HepG2 (cell line): ENCODE measurements at regions not wholly inside any gene's neighbourhood (a gene's known extent, or its start where the extent isn't known, plus 50 kb on each side); places are given as distances from the start of the nearest gene placed in this dataset.

Source experiments
- ATAC-seq: fragments of 200-7000 bp; cut with Tn5 transposase; 3 replicates; pipeline ENCODE4 v1.9.1; 2020; ENCODE audit warnings: mild to moderate bottlenecking, moderate library complexity
- BruUV-seq: library from RNA; stranded (reverse); fragments of 400-500 nt; replicated peaks from 2 replicates; lab custom pipeline; 2021; lab: Mats Ljungman, UMichigan
- CTCF ChIA-PET: fragments of 300-600 bp; formaldehyde crosslinking; extraction: SDS; loops from one replicate; lab custom pipeline; 2021; ENCODE audit warnings: low total read pairs, inconsistent platforms, low intra/inter-chr PET ratio; lab: Yijun Ruan, JAX
- POLR2A ChIA-PET: fragments of 350-600 bp; sonication (Branson Sonifier 250); formaldehyde crosslinking; loops from one replicate; lab custom pipeline; 2020; ENCODE audit warnings: antibody characterized with exemption, inconsistent platforms; lab: Yijun Ruan, JAX
- DNase-seq: peaks from one replicate; pipeline ENCODE4 v3.0.0-alpha.2; 2015; ENCODE audit warnings: low spot score
- FAIRE-seq: peaks from 3 replicates; lab custom pipeline; 2011; peaks lifted over from hg19 to GRCh38; lab: Jason Lieb, UNC
- H2AFZ ChIP-seq: one replicate; pipeline ENCODE4 v1.6.1; 2011; ENCODE audit warnings: low read length, inconsistent platforms
- H3K27ac ChIP-seq: fragments of 300-600 bp; 3 replicates; pipeline ENCODE4 v1.8.0; 2011; ENCODE audit warnings: mixed run types, mild to moderate bottlenecking, mixed read lengths, low read length, inconsistent platforms; ENCODE audit not compliant: insufficient read depth; ENCODE audit errors: extremely low read length
- H3K27me3 ChIP-seq, 2 experiments: fragments of 200-600 bp in 1 of 2; 2 replicates in 1 of 2; 3 replicates in 1 of 2; pipeline versions ENCODE4 v1.6.0 to v1.8.0; 2011; ENCODE audit warnings: low read length in 2 of 2, mild to moderate bottlenecking in 2 of 2, moderate library complexity in 2 of 2, inconsistent platforms in 1 of 2; ENCODE audit not compliant: insufficient read depth in 2 of 2, control insufficient read depth in 1 of 2
- H3K36me3 ChIP-seq, 2 experiments: fragments of 200-600 bp in 1 of 2; replicated peaks in 1 of 2; 2 replicates in 1 of 2; 3 replicates in 1 of 2; pipeline versions ENCODE4 v1.5.1 to v1.8.0; 2011; ENCODE audit warnings: low read length in 2 of 2, inconsistent platforms in 1 of 2; ENCODE audit not compliant: insufficient read depth in 2 of 2, control insufficient read depth in 1 of 2
- H3K4me1 ChIP-seq: 2 replicates; pipeline ENCODE4 v1.5.1; 2012; ENCODE audit warnings: low read length, inconsistent platforms; ENCODE audit not compliant: insufficient read depth
- H3K4me2 ChIP-seq: 2 replicates; pipeline ENCODE4 v1.6.0; 2011; ENCODE audit warnings: low read depth, low read length, inconsistent platforms
- H3K4me3 ChIP-seq, 3 experiments: fragments of 200-600 bp in 1 of 3; sonication (generic), shearing (Covaris generic) in 1 of 3; replicated peaks in 1 of 3; 2 replicates each; pipeline ENCODE4 v1.5.1; 2011 to 2016; ENCODE audit warnings: low read length in 3 of 3, inconsistent platforms in 2 of 3, low read depth in 2 of 3, mild to moderate bottlenecking in 2 of 3, control low read depth in 1 of 3, mixed read lengths in 1 of 3; ENCODE audit not compliant: insufficient read depth in 1 of 3
- H3K79me2 ChIP-seq: one replicate; pipeline ENCODE4 v1.6.1; 2011; ENCODE audit warnings: low read length, inconsistent platforms; ENCODE audit not compliant: insufficient read depth
- H3K9ac ChIP-seq: 2 replicates; pipeline ENCODE4 v1.6.0; 2011; ENCODE audit warnings: mild to moderate bottlenecking, low read depth, low read length, inconsistent platforms; ENCODE audit not compliant: insufficient read depth
- H3K9me3 ChIP-seq: 2 replicates; pipeline ENCODE4 v1.5.1; 2012; ENCODE audit warnings: mild to moderate bottlenecking, low read length
- H4K20me1 ChIP-seq: 2 replicates; pipeline ENCODE4 v1.6.0; 2011; ENCODE audit warnings: inconsistent platforms, mild to moderate bottlenecking, low read length, moderate library complexity; ENCODE audit not compliant: insufficient read depth
- CHD4 ChIP-seq: fragments of 200-600 bp; sonication (generic); IDR thresholded peaks from 2 replicates; pipeline ENCODE4 v1.7.0; 2017; ENCODE audit warnings: mild to moderate bottlenecking, low read length, borderline replicate concordance
- CREM ChIP-seq, 2 experiments: sonication (generic) in 1 of 2; formaldehyde crosslinking in 1 of 2; IDR thresholded peaks; 2 replicates each; pipeline versions ENCODE4 v1.4.0 to v1.6.1; 2016 to 2020; ENCODE audit warnings: antibody characterized with exemption in 1 of 2, mild to moderate bottlenecking in 1 of 2, missing genetic modification reagents in 1 of 2
- FOXJ3 ChIP-seq: sonication (generic); formaldehyde crosslinking; IDR thresholded peaks from 2 replicates; pipeline ENCODE4 v1.4.0; 2020; ENCODE audit warnings: missing genetic modification reagents, mild to moderate bottlenecking, borderline replicate concordance
- MEIS1 ChIP-seq: sonication (generic); formaldehyde crosslinking; IDR thresholded peaks from 2 replicates; pipeline ENCODE4 v1.9.0; 2021; ENCODE audit warnings: mild to moderate bottlenecking, missing genetic modification reagents, moderate library complexity, borderline replicate concordance
- NFATC3 ChIP-seq: sonication (generic); formaldehyde crosslinking; IDR thresholded peaks from 2 replicates; pipeline ENCODE4 v1.5.1; 2020; ENCODE audit warnings: mild to moderate bottlenecking, missing genetic modification reagents
- RARG ChIP-seq: sonication (generic); formaldehyde crosslinking; IDR thresholded peaks from 2 replicates; pipeline ENCODE4 v1.4.0; 2020; ENCODE audit warnings: low read depth, mild to moderate bottlenecking, missing genetic modification reagents
- RORA ChIP-seq: sonication (generic); formaldehyde crosslinking; IDR thresholded peaks from 2 replicates; pipeline ENCODE4 v1.5.0; 2020; ENCODE audit warnings: mild to moderate bottlenecking, missing genetic modification reagents, moderate library complexity
- SETDB1 ChIP-seq: sonication (generic); formaldehyde crosslinking; IDR thresholded peaks from 2 replicates; pipeline ENCODE4 v1.5.1; 2020; ENCODE audit warnings: missing genetic modification reagents, mild to moderate bottlenecking, borderline replicate concordance
- TIGD3 ChIP-seq: sonication (generic); formaldehyde crosslinking; IDR thresholded peaks from 2 replicates; pipeline ENCODE4 v1.5.1; 2020; ENCODE audit warnings: mild to moderate bottlenecking, missing genetic modification reagents, borderline replicate concordance
- XRCC5 ChIP-seq: fragments of 200-400 bp; formaldehyde crosslinking; optimal IDR thresholded peaks from 2 replicates; pipeline ENCODE3; 2017; ENCODE audit warnings: mild to moderate bottlenecking, low read length
- ZBTB37 ChIP-seq: sonication (generic); formaldehyde crosslinking; IDR thresholded peaks from 2 replicates; pipeline ENCODE4 v1.4.0; 2020; ENCODE audit warnings: mild to moderate bottlenecking, missing genetic modification reagents
- ZNF331 ChIP-seq: sonication (generic); formaldehyde crosslinking; IDR thresholded peaks from 2 replicates; pipeline ENCODE4 v1.4.0; 2020; ENCODE audit warnings: missing genetic modification reagents
- ZNF44 ChIP-seq: sonication (generic); formaldehyde crosslinking; IDR thresholded peaks from 2 replicates; pipeline ENCODE4 v1.5.1; 2020; ENCODE audit warnings: mild to moderate bottlenecking, missing genetic modification reagents
- ZNF7 ChIP-seq: IDR thresholded peaks from 2 replicates; pipeline ENCODE4 v1.6.1; 2016; ENCODE audit warnings: missing biosample characterization, missing genetic modification reagents
- WGBS: methylation state at CpG from one replicate; pipeline ENCODE4 v1.1.6; 2017; ENCODE audit warnings: low lambda C conversion rate; 5-methylcytosine and 5-hydroxymethylcytosine counted together
- in situ Hi-C: cut with HindIII; loops from 2 replicates; pipeline ENCODE4 v1.10.0; 2017; ENCODE audit warnings: low pct_unique_long_range_greater_than_20kb; ENCODE audit not compliant: extremely low pct_ligation_motif_present
- intact Hi-C: fragments of 100-400 bp; cut with micrococcal nuclease; formaldehyde crosslinking; loops from one replicate; pipeline ENCODE4 v1.10.0; 2022; ENCODE audit not compliant: unreplicated experiment

- H3K27me3 ChIP-seq, result no peaks in the 10 kb centered on the region; a peak in 1 of 5 replicates
- H3K4me2 ChIP-seq, result no peak overlapping the region
- H3K9ac ChIP-seq, result no peak overlapping the region
- BruUV-seq, result no TSS peak
- H3K36me3 ChIP-seq, result no peaks in the 10 kb centered on the region
- TF ChIP-seq XRCC5 (no peak), CREM (IDR thresholded peaks at IDR 0.05) (no peak), CREM (CRISPR knock-in tag; IDR thresholded peaks at IDR 0.05) (no peak), RORA (CRISPR knock-in tag) (no peak)
- in situ Hi-C loops, result no loop called here
- no peaks in the 10 kb centered on the region for H4K20me1 ChIP-seq
- ChIA-PET CTCF (no interaction called here), POLR2A (no interaction called here)
- no peak overlapping the region for H3K4me3 ChIP-seq
- FAIRE-seq (no peak), DNase-seq (no peak), ATAC-seq (no peak)
- no peaks in the 10 kb centered on the region for H3K4me1 ChIP-seq
- H2AFZ ChIP-seq, result no peak overlapping the region
- no peak overlapping the region for H3K27ac ChIP-seq
- H3K9me3 ChIP-seq, result peaks cover 24% of the 10 kb centered on the region
- intact Hi-C loops, result no loop called here
- no peaks in the 10 kb centered on the region for H3K79me2 ChIP-seq
These were observed 282.7 kb downstream of the KCNN2 start for GRCh38 chr5:114644576-114644975.

- no peak for FAIRE-seq
- intact Hi-C loops, result no loop called here
- 2% methylated on average over 3 of the region's 3 CpGs for WGBS
These were observed 274.4 kb downstream of the KCNN2 start for GRCh38 chr5:114636271-114636670.

More at GRCh38 chr5:114636271-114636670, 274.4 kb downstream of the KCNN2 start:
- in situ Hi-C loops, result no loop called here
- ATAC-seq (no peak), DNase-seq (no peak)
- Histone ChIP-seq H3K4me1 (no peaks in the 10 kb centered on the region), H3K4me3 (no peak overlapping the region), H3K27me3 (no peaks in the 10 kb centered on the region), H3K9ac (no peak overlapping the region), H2AFZ (no peak overlapping the region), H4K20me1 (no peaks in the 10 kb centered on the region), H3K27ac (no peak overlapping the region), H3K4me2 (no peak overlapping the region), H3K36me3 (no peaks in the 10 kb centered on the region), H3K79me2 (no peaks in the 10 kb centered on the region), H3K9me3 (peaks cover 63% of the 10 kb centered on the region)
- CTCF ChIA-PET, result no interaction called here
- no TSS peak for BruUV-seq
- TF ChIP-seq TIGD3 (CRISPR knock-in tag) (no peak), ZNF7 (CRISPR knock-in tag) (no peak), MEIS1 (no peak), FOXJ3 (CRISPR knock-in tag) (no peak), SETDB1 (CRISPR knock-in tag) (no peak), ZNF331 (CRISPR knock-in tag) (no peak), RARG (no peak), ZNF44 (CRISPR knock-in tag) (no peak), NFATC3 (CRISPR knock-in tag) (no peak), ZBTB37 (CRISPR knock-in tag) (no peak), CHD4 (no peak)
- POLR2A ChIA-PET, result no interaction called here
